Spleen (tissue), 7 donors: ENCODE measurements at regions not wholly inside any gene's neighbourhood (a gene's known extent, or its start where the extent isn't known, plus 50 kb on each side); places are given as distances from the start of the nearest gene placed in this dataset.

Experiments
- CTCF ChIP-seq, 11 experiments: fragments of 200-600 bp in 7 of 11; fragments of 450-650 bp in 4 of 11; sonication (generic) in 4 of 11; IDR thresholded peaks in 8 of 11; conservative IDR thresholded peaks in 3 of 11; 1 replicate in 7 of 11; 2 replicates in 4 of 11; pipeline versions ENCODE4 v1.4.0 to v1.8.0; 2016 to 2021; ENCODE audit warnings: antibody characterized with exemption in 11 of 11, inconsistent platforms in 4 of 11, mild to moderate bottlenecking in 1 of 11
- POLR2A ChIP-seq, 3 donors: fragments of 450-650 bp; IDR thresholded peaks; one replicate each; pipeline ENCODE4 v1.5.1; 2017; ENCODE audit warnings: antibody characterized with exemption in 3 of 3, mild to moderate bottlenecking in 1 of 3
- POLR2AphosphoS5 ChIP-seq, 3 donors: sonication (generic); formaldehyde crosslinking; IDR thresholded peaks; one replicate each; pipeline ENCODE4 v1.5.1; 2017; ENCODE audit warnings: antibody characterized with exemption in 3 of 3
- donor health status: DM: no; HTN: no; CAD: no; lungs with moderate emphysema.
- donor health status: DM: no; HTN: no; CAD: no.
- donor health status: DM: no; HTN: no; CAD: no.

DNA sequence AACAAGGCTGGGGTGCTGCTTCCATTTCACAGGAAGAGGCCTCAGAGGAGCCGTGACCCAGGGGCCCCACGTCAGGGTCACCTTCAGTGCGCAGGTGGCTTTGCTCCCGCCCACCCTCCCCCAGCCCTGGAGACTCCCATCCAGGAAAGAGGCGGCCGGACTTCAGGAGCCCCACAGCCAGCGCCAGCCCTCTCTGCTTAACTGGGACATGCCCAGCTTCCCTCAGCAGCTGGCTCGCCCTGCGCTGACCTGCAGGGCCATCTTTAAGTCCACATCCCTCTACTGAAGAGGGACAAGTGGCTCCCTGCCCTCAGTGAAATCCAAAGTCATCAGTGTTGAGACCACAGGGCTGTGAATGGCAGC, 141.9 kb upstream of the PPP2R2D start:
- no peak for TF ChIP-seq POLR2AphosphoS5 (IDR thresholded peaks at IDR 0.05)
- no peak for TF ChIP-seq CTCF (IDR thresholded peaks at IDR 0.05 in 8 of 11, conservative IDR thresholded peaks at IDR 0.05 in 3 of 11)
- TF ChIP-seq POLR2A (IDR thresholded peaks at IDR 0.05): no peak
